GM18868 (cell line): ENCODE measurements at regions not wholly inside any gene's neighbourhood (a gene's known extent, or its start where the extent isn't known, plus 50 kb on each side); places are given as distances from the start of the nearest gene placed in this dataset.

Source experiments
- ATAC-seq: cut with Tn5 transposase; IDR thresholded peaks from one replicate; pipeline ENCODE4 v1.9.1; 2021; ENCODE audit warnings: mild to moderate bottlenecking, moderate library complexity; ENCODE audit not compliant: unreplicated experiment

DNA sequence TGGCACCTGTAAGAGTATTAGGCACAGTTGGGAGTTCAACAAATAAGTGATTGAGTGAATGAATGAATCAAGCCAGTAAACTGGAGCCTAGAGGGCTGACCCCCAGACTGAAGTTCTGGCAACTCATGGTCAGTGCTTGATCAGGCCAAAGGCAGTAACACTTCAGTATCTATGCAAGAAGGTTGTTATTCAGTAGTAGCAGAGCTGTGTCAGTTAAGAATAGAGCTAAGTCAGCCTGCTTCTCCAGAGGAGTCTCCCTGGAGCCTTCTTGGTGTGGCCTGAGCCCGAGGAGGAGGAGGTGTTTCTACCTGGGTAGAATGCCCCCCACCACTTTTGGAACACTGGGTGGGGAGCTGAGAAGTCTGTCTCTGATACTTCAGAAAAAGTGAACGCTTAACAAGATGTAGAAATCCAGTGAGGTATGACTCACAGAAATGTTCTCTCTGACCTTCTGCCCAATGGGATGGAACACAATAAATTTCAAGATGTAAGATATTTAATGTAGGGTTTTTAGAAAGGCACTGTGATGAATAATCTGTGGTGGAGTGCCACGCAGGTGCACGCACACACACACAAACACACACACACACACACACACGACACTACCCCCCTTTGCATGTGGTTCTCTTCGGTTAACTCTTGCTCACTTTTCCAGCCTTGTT is 219.9 kb downstream of the HIPK3 start:
- no peak for ATAC-seq

DNA sequence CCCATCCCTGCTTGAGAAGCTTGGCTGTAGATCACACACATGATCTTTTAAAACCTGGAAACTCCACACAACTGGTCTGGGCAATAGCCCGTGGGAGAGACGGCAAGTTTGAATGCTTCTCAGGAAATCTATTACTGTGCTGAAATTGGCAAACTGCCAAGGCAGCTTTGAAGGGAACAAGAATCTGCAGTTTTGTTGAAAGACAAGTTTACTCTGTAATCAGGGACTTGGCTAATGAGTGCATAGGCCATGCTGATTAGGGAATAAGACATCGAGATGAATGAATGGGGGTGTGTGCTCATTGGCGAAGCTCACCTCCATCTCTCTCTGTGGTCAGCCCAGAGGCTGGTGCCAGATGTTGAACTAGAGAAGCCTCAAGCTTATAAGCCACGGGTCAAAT is 218.8 kb downstream of the HIPK3 start:
- ATAC-seq: no peak

DNA sequence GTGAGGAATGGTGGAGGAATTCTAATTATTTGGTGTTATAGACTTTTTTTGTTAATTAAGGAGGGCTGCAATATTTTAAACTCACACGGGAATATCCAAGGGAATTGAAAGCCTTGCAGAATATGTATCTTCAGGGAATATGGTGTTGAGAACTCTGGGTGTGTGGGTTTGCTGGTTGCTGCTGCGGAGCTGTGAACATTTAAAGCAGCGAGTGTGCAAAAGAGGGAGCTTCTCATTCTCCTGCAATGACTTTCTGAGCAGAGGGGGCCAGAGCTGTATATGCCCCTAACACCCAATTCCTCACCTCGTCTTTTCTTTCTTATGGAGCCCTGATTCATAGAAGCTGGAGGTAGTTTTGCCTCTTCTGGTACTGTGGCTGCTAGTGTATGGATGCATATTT is 217.7 kb downstream of the HIPK3 start:
- ATAC-seq: no peak

GRCh38 chr11:33471541-33471940 is 214.4 kb downstream of the HIPK3 start:
- no peak for ATAC-seq

GRCh38 chr11:33467966-33468365 is 210.8 kb downstream of the HIPK3 start:
- no peak for ATAC-seq

GRCh38 chr11:33463059-33463458 is 205.9 kb downstream of the HIPK3 start:
- ATAC-seq: no peak

DNA sequence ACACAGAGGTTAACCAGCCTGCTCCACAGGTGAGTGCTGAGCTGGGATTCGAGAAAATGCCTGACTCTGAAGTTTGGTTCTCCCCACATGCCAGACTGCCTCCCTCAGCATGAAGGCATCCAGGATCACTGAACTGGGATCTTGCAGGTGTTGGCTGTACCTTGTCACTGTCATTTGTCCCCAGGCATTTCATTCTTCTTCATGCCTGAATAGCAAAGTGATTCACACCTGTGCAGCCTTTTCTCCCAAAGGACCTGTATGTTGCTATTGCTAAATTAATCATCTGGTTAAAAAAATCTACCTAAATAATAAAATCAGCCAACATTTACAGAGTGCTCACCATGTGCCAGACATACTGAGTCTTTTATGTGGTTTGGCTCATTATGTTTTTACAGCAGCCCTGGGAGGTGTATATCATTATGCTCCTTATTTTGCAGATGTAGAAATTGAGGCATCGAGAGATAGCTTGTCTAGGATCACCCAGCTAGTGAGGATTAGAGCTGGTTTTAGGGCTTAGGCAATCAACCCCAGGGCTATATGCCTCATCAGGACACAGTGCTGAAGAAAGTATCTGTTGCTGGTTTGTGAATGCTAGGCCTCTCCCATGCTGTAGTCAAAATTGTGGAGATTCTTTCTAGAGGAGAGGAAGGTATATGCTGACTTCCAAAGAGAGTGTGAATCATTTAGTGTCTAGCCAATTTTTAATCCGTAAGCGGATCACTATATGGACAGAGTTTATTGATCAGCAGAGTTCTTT is 204.4 kb downstream of the HIPK3 start:
- ATAC-seq: no peak

DNA sequence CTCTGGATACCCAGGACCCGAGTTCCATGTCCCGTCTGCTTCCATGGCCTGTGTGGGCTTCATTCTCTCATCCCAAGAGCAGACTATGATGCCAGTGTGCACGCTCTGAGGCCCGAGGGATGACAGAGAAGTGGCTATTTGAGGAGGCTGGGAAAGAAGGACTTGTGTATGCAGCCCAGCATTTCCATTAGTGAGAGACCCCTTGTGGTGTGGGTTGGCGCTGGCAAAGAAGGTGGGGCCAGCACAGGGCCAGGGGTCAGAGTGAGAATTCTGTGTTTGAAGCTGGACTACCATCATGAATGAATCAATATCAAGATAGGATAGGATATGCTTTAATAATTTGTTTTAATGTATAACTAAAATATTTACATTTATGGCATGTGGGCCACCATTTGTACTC is 200.8 kb downstream of the HIPK3 start:
- no peak for ATAC-seq

DNA sequence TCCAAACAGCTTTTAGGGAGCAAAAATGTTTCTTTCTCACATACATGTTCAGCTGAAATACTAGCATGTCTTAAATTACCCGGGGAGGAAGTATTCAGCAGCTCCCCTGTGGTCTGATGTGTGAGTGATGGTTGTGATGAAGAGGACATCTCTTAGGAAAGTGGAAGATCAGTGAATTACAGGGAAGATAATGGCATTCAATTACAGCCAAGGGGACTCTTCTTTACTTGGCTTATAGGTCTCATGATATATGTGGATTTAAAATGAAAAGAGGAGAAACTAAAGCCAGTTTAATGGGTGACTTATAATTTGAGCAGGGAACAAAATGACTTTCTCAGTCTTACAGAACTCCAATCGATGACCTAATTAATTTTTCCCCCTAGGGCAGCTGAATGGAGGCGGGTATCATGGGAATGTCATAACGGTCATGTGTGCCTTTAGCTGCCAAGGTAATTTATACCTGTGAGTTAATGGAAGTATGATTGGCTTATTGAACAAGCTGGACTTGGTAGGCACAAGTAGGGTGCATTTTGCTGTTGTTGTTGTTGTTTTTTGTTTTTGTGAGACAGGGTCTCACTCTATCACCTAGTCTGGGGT is 198.8 kb downstream of the HIPK3 start:
- ATAC-seq: no peak

GRCh38 chr11:33454264-33454663 is 197.1 kb downstream of the HIPK3 start:
- ATAC-seq: no peak

- ATAC-seq: no peak
Observed at GRCh38 chr11:33452836-33453624, 195.8 kb downstream of the HIPK3 start.

DNA sequence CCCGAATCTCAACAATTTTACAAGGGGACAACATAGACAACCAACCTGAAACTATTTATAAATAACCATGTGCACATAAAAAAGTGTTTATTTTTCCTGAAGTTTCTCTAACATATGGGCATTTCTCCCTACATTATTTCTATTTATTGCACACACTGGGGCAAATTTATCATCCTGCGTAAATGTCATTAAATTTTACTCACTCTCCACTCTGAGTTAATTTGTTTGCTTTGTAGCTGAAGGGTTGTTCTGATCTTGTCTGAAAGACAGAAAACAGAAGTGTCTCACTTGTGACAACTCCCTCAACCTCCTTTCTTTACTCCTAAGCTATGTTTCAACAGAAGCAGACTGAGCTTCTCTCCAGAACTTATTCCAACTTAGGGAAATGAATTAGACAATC is 194.2 kb downstream of the HIPK3 start:
- no peak for ATAC-seq

- no peak for ATAC-seq
Observed at GRCh38 chr11:33449798-33450197, 192.6 kb downstream of the HIPK3 start.

DNA sequence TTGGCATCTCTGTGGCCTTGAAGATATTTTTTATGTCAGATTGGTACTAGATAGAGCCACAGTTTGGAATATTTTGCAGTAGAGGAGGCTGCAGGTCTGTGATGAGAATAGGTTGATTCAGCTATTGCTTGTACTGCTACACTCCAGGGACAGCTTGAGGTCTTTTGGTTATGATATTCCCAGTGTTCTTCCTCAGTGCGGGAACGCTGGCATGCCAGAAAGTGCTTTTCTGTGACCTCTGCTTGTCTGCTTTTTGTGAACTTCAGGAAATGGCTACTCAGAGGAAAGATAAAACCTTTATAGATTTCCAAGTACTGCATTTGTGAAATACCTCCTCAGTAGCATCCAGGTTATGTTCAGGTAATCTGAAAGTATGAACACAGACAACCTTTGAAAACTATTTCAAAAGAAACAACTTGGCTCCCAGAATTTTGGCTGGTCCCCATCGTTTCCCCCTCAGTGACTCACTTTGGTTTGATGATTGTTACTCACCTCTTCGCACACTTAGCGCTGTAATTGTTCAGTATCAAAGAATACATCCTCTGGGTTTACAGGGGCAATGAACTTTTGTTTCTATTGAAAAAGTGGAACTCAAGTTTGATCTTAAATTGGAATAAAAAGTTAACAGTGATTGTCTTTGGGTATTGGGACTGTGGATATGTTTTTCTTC is 191.4 kb downstream of the HIPK3 start:
- ATAC-seq: no peak

DNA sequence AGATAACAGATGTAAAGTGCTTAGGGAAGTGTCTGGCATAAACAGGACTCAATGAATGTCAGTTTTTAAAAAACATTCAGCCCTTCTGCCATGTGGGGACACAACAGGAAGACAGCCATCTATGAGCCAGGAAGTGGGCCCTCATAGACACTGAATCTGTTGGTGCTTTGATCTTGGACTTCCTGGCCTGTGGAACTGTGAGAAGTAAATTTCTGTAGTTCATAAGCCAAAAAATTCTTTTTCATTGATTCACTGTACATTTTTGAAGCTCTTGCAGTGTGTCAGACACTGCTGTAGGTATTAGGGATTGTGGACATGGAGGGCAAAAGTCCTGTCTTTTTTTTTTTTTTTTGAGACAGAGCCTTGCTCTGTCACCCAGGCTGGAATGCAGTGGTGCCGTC is 188.6 kb downstream of the HIPK3 start:
- ATAC-seq: no peak

GRCh38 chr11:33444835-33445594 is 187.8 kb downstream of the HIPK3 start:
- ATAC-seq: no peak

DNA sequence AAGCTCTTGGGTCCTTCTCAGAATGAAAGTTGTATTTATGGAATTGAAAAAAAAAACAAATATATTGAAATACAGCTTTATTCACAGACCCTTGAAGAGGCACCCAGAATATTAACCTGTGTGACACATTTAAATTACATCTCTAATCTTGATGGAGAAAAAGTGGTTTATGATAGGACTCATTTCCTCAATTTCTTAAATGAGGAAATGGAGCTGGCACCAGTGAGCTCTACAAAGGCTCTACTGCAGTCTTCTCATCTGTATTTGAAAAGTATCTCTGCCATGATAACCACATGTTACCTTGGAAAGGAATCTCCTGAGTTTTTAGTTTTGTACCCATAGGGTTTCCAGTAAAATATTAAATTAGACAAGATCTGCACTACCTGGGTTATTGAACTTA is 186.5 kb downstream of the HIPK3 start:
- no peak for ATAC-seq

- ATAC-seq: no peak
Observed at GRCh38 chr11:33438301-33438700, 181.1 kb downstream of the HIPK3 start.

- ATAC-seq: no peak
Observed at GRCh38 chr11:33437529-33437928, 180.3 kb downstream of the HIPK3 start.

- no peak for ATAC-seq
Observed at GRCh38 chr11:33435216-33435615, 178.0 kb downstream of the HIPK3 start.
